Right renal cortex interstitium (tissue), 3 donors: ENCODE measurements at regions not wholly inside any gene's neighbourhood (a gene's known extent, or its start where the extent isn't known, plus 50 kb on each side); places are given as distances from the start of the nearest gene placed in this dataset.

Experiments
- DNase-seq, 3 donors: peaks; one replicate each; pipeline ENCODE4 v3.0.0-alpha.2; 2013; ENCODE audit warnings: low read depth in 3 of 3, low spot score in 2 of 3

GRCh38 chr7:46839651-46840050 is 742.3 kb downstream of the TNS3 start:
- DNase-seq, result no peak

DNA sequence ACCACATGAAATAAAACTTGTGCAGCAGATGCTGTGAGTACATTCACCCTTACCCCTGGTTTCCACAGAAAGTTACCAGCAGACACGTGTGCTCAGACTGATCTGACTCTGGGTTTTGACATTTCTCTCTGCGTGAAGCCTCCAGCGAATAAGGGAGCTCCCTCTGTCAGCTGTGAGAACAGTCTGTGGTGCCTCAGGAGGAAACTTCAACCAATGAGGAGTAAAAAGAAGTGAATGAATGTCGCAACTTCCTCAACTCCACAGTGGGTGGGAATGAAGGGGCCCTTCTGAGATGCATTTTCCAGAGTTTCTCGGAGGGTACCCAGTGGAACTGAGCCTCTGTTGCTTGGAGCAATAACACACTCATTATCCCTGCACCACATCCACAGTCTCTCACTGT is 743.4 kb downstream of the TNS3 start:
- no peak for DNase-seq

- no peak for DNase-seq
Measured at GRCh38 chr7:46835556-46835955, 746.4 kb downstream of the TNS3 start.

DNA sequence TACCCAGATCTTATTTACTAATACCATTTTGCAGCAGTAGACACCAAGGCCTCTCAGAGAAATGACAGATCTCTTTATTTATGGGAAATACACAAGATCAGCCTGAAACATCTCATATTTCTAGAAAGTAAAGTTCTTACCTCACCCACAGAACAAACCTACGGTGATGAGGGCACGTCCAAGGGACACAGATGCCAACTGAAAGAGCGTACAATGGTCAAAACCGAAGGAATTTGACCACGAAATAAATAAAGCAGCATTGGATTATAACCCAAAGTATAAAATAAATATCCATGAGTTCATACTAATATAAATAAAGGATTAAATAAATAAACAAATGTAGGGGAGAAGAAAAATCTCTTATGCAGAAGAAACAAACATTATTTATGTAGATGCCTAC is 747.0 kb downstream of the TNS3 start:
- no peak for DNase-seq

DNA sequence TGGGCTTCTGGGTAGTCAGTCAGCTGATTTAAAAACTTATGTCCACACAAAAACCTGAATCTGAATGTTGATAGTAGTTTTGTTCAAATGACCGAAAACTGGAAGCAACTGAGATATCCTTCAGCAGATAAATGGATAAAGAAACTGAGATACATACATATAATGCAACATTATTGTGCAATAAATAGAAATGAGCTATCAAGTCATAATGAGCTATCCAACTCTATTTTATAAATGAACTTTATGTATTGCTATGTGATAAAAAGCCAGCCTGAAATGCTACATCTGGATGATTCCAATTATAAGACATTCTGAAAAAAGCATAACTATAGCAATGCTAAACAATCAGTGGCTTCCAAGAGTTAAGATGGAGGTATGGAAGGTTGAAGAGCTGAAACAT is 748.7 kb downstream of the TNS3 start:
- no peak for DNase-seq

GRCh38 chr7:46832136-46832535 is 749.8 kb downstream of the TNS3 start:
- no peak for DNase-seq

- DNase-seq, result no peak
Measured at GRCh38 chr7:46819819-46820218, 762.1 kb downstream of the TNS3 start.

DNA sequence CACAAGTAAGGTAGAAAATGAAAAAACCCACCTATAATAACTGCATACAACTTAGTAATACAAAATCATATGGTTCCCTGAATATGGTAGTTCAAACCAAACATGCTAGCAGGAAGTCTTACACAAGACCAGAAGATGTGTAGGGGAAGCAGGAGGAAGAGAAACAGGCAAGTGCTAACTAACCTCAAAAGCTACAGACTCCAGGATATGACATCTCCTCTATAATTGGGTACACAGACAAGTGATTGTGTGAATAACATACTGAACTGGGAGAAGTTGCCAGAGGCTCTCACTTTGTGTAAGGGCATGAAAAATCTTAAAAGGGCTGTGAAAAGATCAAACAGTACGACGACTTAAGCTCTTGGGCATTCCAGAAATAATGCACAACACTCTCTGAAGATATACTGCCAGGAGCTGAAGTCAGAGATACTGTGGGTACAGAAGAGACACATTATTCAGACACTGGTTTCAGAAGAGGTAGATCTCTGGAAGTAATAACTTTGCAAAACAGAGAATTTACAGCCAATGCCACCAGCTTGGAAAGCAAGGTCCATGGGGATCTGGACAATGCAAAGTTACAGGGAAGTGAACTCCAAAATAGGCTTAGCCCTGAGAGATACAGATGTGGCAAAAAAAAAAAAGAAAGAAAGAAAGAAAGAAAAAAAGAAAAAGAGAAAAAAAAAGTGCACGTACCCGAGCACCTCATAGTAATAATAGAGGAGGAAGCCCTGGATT is 767.2 kb downstream of the TNS3 start:
- no peak for DNase-seq

GRCh38 chr7:46812101-46812675 is 769.7 kb downstream of the TNS3 start:
- no peak for DNase-seq

DNA sequence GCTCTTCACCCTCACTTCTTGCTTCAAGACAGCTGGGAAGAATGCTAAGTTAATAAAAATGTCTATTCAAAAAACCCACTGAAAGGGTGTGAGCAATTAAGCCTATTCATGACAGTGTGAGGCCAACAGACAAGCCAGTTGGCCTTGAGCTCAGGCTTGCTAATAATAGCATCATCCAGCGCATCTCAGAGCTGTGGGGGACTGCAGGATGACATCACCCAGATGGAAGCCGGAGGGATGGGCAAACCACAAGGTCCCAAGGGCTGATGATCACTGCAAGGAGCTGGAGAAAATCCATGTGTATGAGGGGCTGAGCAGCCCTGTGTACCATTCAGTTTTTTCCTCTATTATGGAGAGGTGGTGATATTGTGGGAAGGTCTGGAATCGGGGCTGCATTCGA is 770.4 kb downstream of the TNS3 start:
- DNase-seq, result no peak

DNA sequence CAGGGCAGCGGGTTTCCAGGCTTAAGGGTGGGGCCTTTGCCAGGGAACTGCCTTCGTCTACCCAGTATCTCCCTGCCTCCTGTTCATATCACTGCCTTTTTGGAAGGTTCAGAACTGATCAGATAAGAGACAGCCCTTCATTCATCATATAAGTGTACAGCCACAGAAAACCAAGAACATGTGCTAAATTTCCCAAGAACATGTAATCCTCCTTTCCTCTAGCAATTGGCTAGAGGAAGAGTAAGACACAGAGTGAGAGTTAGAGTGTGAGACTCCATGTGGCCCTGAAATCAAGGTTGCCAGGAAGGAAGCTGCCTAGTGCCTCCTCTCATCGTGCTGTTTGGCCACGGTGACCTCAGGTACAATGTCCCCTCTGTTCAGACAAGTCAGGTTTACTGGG is 770.9 kb downstream of the TNS3 start:
- no peak for DNase-seq

GRCh38 chr7:46809886-46810285 is 772.0 kb downstream of the TNS3 start:
- no peak for DNase-seq

- no peak for DNase-seq
Measured at GRCh38 chr7:46806856-46807255, 775.1 kb downstream of the TNS3 start.

- DNase-seq, result no peak
Measured at GRCh38 chr7:46802479-46802878, 779.4 kb downstream of the TNS3 start.

DNA sequence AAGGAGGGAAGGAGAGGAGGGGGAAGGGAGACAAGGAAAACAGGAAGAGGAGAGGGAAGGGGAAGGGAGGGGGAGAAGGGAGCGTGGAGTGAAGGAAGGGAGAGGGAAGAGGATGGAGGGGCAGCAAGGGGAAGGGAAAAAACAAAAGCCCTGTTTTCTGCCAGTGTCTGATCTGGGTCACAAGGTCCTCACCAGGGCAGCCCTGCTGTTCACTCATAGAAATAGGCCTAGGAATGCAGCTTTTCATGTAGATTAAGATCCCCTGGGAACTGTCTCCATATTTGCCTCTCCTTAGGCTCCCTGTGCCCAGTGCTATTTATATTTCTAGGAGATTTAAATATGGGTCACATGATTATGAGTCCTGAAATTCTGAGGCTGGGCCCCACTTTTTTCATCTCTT is 790.7 kb downstream of the TNS3 start:
- DNase-seq, result no peak

- no peak for DNase-seq
Measured at GRCh38 chr7:46786995-46787394, 794.9 kb downstream of the TNS3 start.

- no peak for DNase-seq
Measured at GRCh38 chr7:46786221-46786954, 795.5 kb downstream of the TNS3 start.

DNA sequence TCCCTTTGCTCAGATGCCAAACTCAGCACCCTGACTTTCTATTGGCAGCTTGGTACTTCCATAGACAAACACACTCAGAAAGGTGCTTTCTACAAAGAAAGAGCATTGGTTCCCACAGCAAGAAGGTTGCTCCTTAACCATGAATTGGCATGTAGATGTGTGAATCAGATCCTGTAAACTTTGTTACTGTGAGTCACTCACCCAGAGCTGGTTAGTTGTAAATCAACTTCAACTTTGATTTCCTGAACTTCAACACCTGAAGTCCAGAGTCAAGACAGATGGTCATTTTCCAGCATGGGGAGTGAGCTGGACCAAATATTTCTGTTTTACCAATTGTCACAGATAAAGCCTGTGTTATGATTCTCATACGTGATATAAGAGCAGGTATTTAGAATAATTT is 797.2 kb downstream of the TNS3 start:
- no peak for DNase-seq

DNA sequence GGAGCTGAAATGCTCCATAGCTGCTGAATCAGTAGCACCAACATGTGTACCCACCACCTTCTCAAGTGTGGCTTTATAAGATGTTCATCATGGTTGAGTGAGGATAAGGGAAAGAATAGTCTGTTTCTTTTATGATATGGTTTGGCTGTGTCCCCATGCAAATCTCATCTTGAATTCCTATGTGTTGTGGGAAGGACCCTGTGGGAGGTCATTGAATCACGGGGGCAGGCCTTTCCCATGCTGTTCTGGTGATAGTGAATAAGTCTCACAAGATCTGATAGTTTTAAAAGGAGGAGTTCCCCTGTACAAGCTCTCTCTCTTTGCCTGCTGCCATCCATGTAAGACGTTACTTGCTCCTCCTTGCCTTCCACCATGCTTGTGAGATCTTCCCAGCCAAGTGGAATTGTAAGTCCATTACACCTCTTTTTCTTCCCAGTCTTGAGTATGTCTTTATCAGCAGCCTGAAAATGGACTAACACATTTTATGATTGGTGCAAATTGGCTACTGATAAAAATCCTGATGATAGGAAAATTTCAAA is 799.9 kb downstream of the TNS3 start:
- no peak for DNase-seq

DNA sequence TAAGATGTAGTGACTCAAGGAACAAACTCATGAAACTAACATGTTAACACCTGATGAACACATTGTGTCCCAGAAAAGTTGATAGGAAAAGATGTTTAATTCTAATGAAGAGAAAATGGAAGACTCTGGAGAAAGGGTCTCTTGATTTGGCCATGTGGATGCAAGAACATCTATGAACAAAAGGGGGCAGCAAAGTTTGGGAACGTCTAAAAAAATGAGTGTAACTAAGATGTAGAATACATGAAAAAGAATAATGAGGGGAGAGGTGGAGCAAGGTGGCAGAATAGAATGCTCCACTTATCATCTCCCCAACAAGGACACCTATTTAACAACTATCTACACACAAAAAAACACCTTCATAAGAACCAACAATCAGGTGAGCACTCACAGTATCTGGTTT is 805.1 kb downstream of the TNS3 start:
- no peak for DNase-seq

DNA sequence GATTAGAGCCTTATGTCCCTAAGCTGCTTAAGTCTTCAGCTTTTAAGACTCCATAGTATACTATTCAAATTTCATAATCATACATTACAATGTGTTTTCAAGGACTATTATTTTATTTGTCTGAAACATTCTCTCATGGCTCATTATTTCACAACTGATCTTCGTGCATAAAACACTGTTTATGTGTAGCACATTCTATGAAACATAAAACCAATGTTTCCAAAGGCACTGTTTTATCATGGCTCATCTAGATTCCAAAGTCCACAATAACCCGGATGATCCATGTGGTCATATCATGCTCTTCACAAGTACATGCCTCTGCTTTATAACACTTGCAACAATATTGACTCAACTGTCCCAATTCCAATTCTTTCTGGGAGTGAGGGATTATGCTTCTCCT is 806.1 kb downstream of the TNS3 start:
- DNase-seq, result no peak

DNA sequence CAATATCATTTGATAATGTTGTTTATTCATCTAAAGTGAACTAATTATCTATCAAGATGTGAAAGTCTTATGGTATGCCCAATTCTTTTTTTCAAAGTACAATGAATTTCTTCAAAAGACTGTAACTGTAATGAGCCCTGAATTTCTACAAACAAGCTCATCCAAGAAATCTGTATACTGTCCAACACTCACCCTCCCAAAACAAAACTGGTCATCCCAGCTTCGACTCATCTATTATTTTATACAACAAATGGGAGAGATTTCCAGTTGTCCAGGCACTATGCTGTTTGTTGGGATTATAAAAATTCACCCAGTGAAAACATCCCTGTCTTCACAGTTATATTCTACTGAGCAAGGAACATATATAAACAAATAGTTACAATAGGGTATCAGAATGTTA is 806.9 kb downstream of the TNS3 start:
- no peak for DNase-seq
